ENCODE measurements at regions not wholly inside any gene's neighbourhood (a gene's known extent, or its start where the extent isn't known, plus 50 kb on each side); places are given as distances from the start of the nearest gene placed in this dataset.

DNA sequence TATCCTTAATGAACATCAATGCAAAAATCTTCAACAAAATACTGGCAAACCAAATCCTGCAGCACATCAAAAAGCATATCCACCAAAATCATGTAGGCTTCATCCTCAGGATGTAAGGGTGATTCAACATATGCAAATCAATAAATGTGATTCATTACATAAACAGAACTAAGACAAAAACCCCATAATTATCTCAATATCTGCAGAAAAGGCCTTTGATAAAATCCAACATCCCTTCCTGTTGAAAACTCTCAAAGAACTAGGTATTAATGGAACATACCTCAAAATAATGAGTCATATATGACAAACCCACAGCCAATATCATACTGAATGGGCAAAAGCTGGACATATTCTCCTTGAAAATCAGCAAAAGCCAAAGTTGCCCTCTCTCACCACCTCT, 54.6 kb upstream of the DEPDC1 start:
- DNase-seq = no peak

DNA sequence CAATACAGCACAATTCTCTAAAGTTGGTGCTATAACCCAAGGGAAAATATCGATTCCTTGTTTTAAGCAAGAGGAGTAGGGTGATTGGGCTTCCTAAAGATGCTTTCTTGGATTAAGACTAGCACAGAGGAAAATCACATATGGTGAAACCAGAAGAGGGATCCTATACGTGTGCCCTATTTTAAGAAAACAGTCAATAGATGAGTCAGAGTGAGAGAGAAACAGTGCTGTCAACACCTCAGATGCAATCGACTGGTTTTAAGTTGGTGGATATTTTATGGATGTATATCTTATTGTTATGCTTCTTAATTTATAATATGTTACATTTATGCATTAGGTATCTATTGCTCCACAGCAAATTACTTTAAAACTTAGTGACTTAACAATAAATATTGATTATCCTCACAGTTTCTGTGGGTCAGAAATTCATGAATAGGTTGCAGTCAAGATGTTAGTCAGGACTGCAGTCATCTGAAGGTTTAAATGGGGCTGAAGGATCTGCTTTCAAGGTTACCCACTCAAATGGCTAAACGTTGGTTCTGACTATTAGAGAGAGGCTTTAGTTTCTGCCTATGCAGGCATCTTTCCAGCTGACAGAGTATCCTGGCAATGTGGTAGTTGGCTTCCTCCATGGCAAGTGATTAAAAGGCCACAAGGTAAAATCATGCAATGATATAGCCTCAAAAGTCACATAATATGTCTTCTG, 61.6 kb upstream of the DEPDC1 start:
- DNase-seq = no peak

DNA sequence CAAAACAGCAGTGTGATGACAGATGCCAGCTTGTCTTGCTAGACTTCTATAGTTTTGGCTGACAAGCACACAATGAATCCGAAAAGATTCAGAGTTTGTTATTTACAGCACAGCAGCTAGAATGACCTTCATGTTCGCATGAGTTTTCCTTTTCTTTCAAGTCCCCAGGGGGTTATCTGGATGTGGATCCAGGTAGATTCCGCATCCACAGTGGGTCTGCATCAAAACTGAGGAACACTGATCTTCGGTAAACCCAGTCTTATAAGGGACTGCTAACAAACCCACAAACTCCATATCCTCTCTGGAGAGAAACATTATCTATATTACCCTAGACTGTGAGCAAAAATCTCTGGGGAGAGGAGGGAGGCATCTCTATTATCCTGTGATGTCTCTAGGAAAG, 69.0 kb upstream of the DEPDC1 start:
- no peak for DNase-seq

DNA sequence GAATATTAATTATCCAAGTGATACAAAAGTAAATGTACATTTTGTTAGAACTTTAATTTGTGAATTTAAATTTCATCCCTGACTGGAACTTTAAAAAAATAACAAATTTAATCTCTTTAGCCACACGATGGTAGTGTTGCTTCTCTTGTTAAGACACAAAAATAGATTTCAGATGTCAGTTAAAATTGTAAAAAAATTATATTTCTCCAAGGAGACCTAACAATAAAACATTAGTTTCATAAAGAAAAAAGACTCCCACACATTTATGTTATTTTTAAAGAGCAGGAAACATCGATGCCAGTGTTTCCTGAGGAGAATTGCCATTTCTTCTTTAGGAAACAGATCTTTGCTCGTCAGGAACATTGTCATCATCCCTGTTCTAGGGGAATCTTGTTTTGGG, 74.0 kb upstream of the DEPDC1 start:
- DNase-seq = no peak

DNA sequence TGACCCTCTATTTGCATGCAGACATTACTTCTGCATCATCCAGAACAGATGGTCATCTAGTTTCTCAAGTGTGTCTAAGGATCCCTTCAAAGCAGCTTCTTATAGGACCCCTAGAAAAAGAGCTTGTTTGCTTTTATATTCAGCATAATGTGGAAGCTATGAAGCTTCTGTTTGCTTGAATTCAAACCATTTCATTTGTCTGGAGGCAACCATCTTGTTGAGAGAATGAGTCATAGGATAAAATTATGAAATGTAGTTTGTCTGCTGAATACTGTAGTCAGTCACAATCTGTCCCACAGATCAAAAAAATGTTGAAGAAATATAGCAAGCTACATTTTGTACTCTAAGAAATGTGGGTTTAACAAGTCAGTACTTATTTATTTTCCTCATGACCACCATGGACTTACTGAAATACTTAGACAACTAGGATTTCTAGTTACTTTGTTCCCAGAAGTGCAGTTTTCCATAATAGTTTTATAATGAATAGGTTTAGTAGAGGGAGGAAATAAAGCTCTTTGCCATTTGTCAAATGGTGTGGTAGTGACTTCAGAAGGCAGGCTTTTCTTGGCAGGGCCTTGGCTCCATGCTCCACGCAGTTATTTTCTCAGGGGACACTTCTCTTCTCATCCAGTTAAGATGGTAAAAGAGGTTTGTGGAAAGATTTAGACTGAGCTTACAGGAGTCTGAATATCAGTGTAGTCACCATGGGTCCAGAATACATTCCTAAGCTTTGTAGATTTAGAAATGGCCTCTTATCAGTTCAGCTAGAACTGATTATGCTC, 74.8 kb upstream of the DEPDC1 start:
- DNase-seq = no peak

DNA sequence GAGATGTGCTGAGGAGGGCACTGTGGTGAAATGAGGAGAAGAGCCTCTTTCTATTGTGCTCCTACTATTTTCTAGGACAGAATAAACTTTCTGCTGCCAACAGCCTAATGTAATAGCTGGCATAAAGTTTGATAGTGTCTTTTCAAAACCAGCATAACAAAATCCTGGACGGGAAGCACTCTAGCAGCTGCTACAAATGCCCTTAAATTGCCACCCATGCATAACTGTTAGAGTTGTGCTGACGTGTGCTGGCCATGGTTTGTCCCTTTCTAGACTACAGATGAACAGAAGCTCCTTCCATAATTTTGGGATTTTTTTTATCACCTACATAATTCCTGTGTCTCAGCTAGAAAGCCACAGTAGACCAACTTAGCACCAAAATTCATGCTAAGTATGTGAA, 88.5 kb upstream of the DEPDC1 start:
- no peak for DNase-seq

DNA sequence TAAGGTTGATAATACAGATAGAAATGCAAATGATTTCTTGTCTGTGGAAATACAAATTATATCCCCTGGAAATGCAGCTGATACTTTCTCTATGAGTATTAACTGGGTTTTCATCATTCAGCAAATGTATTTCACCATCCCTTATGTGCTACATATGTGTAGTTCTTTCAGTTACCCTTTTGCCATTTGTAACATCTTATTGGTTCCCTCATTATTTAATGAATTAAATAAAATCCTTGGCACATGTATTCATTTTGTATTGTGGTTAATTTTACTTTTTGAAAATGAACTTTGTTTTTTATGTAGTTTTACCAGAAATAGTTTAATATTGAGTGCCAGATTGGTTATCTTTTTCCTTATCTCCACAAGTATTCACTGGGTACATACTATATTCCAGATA, 89.9 kb upstream of the DEPDC1 start:
- no peak for DNase-seq

DNA sequence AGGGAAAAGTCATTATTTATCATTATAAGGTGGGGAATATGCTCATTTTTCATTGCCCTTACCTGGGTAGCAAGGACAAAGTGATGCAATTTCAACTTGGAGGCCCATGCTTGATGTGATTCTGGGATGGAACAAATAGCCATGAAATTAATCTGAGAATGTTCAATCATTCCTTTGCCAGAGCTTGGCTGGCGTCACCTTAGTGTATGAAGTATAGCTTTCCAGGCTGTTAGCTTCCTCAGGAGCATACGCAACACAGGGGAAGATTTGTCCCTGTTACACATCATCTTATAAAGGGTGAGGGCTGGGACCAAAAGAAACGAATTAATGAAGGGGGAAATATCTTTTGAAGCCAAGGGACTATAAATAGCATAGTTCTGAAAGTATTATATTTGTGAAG, 91.4 kb upstream of the DEPDC1 start:
- no peak for DNase-seq

DNA sequence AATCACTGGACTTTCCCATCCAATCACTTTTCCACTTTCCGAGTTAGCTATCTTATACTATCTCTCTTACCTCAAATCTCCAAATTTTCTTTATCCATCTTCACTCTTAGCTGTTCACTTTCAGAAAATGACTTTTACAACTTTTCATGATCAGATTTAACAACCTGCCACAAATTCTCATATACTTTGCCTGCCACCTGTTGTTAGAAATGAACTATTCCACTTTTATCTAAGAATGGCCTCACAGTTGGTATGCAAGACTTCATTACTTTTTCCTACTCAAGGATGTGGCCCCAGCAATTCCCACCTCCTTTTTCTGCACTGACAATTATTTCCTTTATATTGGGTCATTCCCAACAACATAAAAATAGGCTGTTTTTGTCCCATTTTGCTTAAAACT, 93.6 kb upstream of the DEPDC1 start:
- DNase-seq = no peak

DNA sequence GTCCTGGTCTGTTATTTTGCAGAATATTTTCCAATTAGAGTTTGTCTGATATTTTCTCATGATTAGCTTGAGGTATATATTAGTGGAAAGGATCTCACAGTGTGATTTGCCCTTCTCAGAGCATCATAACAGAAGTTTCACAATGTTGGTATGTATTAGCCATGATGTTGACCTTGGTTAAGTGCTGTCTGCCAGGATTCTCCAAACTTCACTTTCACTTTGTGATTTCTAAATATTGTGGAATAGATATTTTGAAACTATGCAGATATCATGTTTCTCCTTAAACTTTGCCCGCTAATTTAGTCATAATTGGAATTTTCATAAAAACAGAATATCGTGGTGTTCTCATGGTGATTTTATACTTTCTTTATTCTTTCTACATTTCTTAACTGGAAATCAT, 98.0 kb upstream of the DEPDC1 start:
- DNase-seq = no peak

DNA sequence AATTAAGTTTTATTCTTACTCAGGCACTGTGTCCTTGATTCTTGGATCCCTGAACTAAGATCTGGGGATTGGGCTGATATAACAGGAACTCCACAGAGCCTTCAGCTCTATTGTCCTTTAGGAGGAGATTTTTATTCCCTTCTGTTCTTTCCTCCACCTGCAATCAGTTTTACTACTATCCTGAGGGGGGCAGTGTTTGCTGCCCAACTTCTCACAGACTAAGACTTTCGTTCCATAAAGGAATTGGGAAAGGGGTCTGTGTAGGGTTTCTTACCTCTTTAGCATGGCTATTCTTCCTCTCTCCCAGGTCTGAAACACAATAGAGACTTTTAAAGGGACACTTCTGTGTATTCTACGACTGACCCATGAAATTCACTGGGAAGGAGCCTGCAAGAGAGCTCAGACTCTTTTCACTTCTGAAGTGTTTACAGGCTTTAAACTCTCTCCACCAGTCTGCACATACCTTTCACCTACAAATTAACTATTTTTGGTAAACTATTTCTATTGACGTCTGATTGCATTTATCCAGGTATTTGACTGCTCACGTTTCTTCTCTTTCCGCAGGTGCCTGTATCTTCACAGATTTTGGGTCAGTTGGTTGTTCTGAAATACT, 103.3 kb upstream of the DEPDC1 start:
- peak in 3 of 4 experiments; percentile 2 to 18 (median 10) for DNase-seq

DNA sequence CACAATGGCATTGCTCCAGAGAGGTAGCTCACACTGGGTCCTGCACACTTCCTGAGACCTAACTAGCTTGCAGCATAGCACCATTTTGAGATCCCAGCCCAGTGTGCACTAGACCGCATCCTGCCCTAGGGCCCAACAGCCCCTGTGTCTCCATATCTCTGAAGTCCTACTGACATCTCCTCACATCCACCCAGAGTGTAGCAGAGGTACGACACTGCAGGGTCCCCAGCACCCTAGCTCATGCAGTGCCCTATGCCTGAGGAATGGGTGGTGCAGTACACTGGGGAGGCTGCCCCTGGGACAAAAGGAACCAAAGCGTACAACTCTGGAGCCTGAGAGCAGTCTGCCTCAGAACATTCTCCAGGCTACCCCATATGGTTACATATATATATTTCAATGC, 111.4 kb upstream of the DEPDC1 start:
- DNase-seq = no peak

DNA sequence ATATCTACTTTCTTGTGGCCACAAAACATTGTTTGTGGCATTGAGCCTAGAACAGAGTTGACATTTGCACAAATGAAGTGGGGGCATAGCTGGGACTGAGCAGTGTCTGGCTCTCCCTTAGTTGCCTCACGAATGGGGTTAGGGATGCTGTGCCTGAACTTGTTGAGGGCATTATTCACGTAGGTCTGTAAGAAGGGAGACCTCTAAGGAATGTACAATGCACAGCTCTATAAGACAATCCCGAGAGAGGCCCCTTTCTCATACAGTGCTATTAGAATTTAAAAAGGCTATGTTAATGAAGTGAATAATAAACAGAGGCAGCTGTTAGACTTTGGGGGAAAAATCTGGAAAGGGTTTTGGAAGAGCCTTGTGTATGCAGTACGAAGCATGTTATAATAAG, 118.4 kb upstream of the DEPDC1 start:
- DNase-seq = no peak

DNA sequence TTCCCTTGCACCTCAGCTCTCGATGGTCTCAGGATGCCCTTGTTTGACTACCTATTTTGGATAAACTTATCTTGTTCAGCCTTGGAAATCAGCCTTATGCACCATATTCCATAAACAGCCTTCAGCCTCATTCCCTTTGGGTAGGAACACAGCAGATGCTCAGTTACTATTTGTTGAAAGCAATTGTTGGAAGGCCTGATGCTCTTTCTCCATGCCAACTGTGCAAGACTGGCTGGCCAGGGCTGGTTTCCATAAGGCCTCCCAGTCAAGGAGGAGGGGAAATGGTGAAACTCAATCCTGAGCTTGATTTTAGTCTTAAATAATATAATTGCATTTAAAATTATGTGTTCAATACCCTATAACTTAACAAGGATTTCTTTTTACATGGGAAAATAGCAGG, 121.1 kb upstream of the DEPDC1 start:
- DNase-seq = no peak

DNA sequence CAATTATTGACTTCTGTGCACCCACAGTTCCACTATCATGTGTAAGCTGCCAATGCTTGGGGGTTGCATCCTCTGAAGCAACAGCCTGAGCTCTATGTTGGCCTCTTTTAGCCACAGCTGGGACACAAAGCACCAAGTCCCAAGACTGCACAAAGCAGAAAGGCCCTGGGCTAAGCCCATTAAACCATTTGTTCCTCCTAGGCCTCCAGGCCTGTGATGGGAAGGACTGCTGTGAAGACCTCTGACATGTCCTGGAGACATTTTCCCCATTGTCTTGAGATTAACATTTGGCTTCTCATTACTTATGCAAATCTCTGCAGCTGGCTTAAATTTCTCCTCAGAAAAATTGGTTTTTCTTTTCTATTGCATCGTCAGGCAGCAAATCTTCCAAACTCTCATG, 123.7 kb upstream of the DEPDC1 start:
- DNase-seq = no peak

DNA sequence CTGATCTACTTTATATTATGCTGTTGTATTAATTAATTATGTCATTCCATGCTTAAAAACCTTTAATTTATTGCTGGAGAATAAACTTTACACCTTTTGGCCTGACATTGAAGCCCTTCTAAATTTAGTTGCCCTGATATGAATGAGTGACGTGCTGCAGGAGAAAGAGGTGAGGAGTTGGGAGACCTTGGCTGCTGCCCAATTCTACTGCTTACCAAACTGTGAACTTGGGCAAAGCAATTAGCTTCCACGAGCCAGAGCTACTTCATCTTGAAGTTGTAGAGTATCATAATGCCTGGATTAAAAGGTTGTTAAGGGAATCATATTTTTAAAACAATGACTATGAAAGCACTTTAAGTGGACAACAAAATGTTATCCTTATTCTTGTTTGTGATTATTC, 126.8 kb upstream of the DEPDC1 start:
- no peak for DNase-seq

DNA sequence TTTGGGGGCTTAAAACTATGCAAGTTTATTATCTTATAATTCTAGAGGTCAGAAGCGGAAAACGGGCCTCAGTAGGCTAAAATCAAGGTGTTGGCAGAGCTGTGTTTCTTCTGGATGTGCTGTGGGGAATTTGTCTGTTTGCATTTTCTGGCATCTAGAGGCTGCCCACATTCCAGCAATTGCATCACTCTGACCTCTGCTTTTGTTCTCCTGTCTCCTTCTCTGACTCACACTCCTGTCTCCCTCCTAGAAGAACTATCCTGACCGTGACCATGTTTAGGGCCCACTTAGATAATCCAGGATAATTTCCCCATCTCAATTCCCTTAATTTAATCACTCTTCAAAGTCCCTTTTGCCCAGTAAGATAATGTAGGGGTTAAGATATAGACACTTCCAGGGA, 127.4 kb upstream of the DEPDC1 start:
- DNase-seq = no peak

DNA sequence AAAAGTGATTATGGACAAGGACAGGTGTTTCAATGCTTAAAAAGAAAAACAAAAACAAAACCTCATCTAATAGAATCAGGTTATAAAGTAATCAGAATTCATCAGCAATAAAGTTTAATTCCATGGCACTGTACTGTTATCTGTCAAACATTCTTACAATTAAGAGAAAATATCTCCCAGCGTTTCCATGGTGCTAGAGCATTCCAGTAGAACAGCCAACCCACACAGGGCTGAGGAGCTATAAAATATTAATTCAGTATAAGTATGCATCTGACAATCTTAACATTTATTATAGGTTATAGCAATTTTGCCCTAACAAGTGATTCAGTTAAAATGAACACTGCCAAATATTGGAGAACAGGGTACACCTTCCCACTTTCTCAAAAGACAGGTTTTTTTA, 128.7 kb upstream of the DEPDC1 start:
- no peak for DNase-seq

DNA sequence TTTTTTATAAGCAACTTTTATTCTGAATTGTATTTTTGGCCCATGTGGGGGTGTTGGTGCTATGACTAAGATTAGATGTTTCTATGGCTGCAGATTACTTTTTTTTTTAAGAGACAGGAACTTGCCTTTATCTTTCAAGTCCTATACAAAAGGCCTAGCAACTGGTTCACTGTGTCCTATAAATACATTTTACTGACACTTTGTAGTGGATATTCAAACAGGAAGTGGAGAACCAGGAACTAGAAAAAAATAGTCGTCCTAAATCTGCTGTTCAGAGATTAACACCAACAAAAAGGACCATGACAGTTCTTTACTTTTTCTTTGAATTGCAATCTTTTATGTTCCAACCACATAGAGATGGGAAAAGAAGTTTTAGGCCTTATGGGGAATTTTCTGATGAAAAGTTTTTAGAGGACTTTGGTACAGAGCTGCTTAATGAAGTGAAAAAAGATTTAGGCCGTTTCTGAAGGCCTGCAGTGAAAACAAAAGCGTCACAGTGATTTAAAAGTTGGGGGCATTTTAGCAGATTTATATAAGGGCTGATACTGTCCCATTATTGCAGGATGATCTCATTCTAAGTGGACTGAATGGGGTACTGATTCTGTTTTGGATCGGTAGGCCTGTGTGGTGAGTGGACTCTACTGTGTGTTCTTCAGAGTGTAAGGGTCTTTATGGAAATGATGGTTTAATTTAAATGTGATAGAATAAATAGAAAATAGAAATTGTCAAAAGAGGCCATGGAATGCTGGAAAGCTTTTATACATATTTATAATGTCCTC, 136.4 kb upstream of the DEPDC1 start:
- no peak for DNase-seq

DNA sequence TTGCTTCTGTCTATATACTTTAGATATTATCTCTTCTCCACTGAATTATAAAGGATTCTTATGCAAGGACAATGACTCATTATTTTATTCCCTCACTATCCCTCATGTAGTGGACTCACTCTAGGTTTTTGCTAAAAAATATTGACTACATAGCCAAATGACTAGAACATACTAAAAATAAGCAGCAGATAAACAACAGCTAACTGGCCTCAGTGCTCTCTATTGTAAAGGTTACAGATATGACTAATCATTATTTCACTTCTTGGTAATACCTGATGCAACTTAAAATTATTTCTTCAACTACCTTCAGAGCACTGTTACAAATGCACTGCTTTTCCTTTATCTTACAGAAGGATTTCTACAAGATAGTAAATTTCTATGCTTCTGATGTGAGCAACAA, 147.6 kb upstream of the DEPDC1 start:
- no peak for DNase-seq

DNA sequence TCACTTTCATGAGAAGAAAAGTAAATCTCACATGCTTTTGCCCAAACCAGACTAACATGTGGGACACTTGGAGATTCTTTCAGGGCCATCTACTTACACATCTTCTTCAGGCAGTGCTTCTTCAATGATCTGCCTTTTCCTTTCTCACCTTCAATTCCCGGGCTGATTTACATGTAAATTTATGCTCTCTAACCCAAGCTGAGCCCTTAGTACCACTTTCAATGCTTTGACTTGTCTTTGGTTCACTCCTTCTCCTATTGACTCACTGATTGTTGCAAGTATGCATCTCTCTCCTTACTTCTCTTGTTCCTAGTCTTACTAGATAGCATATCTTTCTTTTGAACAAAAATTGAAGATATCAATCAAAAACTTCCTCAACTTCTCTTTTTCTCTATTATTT, 154.2 kb upstream of the DEPDC1 start:
- no peak for DNase-seq

DNA sequence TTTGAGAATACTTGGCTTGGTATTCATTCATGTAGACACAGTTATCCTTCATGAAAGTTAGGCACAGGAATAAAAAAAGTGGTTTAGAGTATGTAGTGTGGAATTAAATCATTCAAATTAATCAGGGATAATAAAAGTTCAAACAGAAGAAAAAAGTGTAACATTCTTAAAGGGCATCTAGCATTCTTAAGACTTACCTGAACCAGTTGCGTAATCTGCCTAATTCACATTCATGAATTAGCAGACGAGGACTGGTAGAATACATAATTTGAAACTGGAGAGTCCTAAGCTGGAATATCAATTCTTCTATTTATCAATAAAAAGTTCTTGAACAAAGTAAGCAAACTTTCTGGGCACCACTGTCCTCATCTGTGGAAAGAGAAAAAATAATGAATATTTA, 157.0 kb upstream of the DEPDC1 start:
- no peak for DNase-seq

DNA sequence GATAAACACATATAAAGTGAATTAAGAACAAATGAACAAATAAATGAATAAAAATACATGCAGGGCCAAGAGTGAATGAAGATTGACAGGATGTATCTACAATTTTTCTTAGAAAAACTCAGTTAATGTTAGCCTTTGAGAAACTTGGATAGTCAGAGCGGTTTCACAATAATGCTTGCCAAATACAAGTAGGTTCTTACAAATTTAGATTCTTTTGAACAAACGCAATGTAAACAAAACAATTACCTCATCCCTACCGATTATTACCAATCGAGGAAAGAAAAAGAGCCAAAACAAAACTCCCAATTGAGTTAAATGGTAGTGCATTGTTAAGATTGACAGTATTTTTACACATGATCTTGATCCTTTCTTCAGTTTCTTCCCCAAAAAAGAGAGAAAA, 176.9 kb upstream of the DEPDC1 start:
- DNase-seq = no peak
